ENCODE measurements at regions not wholly inside any gene's neighbourhood (a gene's known extent, or its start where the extent isn't known, plus 50 kb on each side); places are given as distances from the start of the nearest gene placed in this dataset.

- 90 to 95% methylated on average over 3 to 5 of the region's 5 CpGs for WGBS, 2 experiments (ENCODE audit: insufficient coverage in 1 of 2, insufficient read length in 1 of 2)
- Histone ChIP-seq H3K27me3 (ENCODE audit: control insufficient read depth, insufficient read depth, low read length, poor library complexity, severe bottlenecking) (no peaks in the 10 kb centered on the region), H3K9ac (ENCODE audit: extremely low read depth, low read length, poor library complexity, severe bottlenecking) (no peak overlapping the region), H3K9me3 (ENCODE audit: control insufficient read depth, low read length) (no peaks in the 10 kb centered on the region), H3K4me1 (ENCODE audit: control insufficient read depth, insufficient read depth, low read length) (no peaks in the 10 kb centered on the region), H3K36me3 (ENCODE audit: control insufficient read depth, insufficient read depth, low read length) (no peaks in the 10 kb centered on the region), H3K4me3 (ENCODE audit: low read length) (no peak overlapping the region), H3K27ac (ENCODE audit: low read depth, low read length) (no peak overlapping the region)
- no peak for TF ChIP-seq CTCF (conservative IDR thresholded peaks at IDR 0.05)
- no peak for DNase-seq
- H3K27me3 Mint-ChIP-seq (ENCODE audit: insufficient read depth) = peaks cover 4% of the 10 kb centered on the region
- H3K27ac Mint-ChIP-seq = no peak overlapping the region
- no peak overlapping the region for H3K4me3 Mint-ChIP-seq
- H3K4me1 Mint-ChIP-seq = peaks cover 5% of the 10 kb centered on the region
- no peaks in the 10 kb centered on the region for H3K36me3 Mint-ChIP-seq (ENCODE audit: low read depth)
- no peaks in the 10 kb centered on the region for H3K9me3 Mint-ChIP-seq
These were observed 181.5 kb upstream of the ZBED5 start for GRCh38 chr11:11039208-11039965.

GRCh38 chr11:11038782-11039181 is 180.9 kb upstream of the ZBED5 start:
- no peak overlapping the region for H3K4me3 Mint-ChIP-seq
- Histone ChIP-seq H3K9ac (ENCODE audit: extremely low read depth, low read length, poor library complexity, severe bottlenecking) (no peak overlapping the region), H3K9me3 (ENCODE audit: control insufficient read depth, low read length) (no peaks in the 10 kb centered on the region), H3K27me3 (ENCODE audit: control insufficient read depth, insufficient read depth, low read length, poor library complexity, severe bottlenecking) (no peaks in the 10 kb centered on the region), H3K4me3 (ENCODE audit: low read length) (no peak overlapping the region), H3K36me3 (ENCODE audit: control insufficient read depth, insufficient read depth, low read length) (no peaks in the 10 kb centered on the region), H3K27ac (ENCODE audit: low read depth, low read length) (no peak overlapping the region), H3K4me1 (ENCODE audit: control insufficient read depth, insufficient read depth, low read length) (no peaks in the 10 kb centered on the region)
- no peaks in the 10 kb centered on the region for H3K36me3 Mint-ChIP-seq (ENCODE audit: low read depth)
- no peak for TF ChIP-seq CTCF (conservative IDR thresholded peaks at IDR 0.05)
- DNase-seq = no peak
- WGBS, 2 experiments (ENCODE audit: insufficient coverage in 1 of 2, insufficient read length in 1 of 2) = 80% methylated on average over 3 of the region's 3 CpGs
- no peaks in the 10 kb centered on the region for H3K9me3 Mint-ChIP-seq
- peaks cover 4% of the 10 kb centered on the region for H3K27me3 Mint-ChIP-seq (ENCODE audit: insufficient read depth)
- peaks cover 6% of the 10 kb centered on the region for H3K4me1 Mint-ChIP-seq
- no peak overlapping the region for H3K27ac Mint-ChIP-seq

- H3K9me3 Mint-ChIP-seq = no peaks in the 10 kb centered on the region
- Histone ChIP-seq H3K4me1 (ENCODE audit: control insufficient read depth, insufficient read depth, low read length) (no peaks in the 10 kb centered on the region), H3K9me3 (ENCODE audit: control insufficient read depth, low read length) (no peaks in the 10 kb centered on the region), H3K9ac (ENCODE audit: extremely low read depth, low read length, poor library complexity, severe bottlenecking) (no peak overlapping the region), H3K36me3 (ENCODE audit: control insufficient read depth, insufficient read depth, low read length) (no peaks in the 10 kb centered on the region), H3K27me3 (ENCODE audit: control insufficient read depth, insufficient read depth, low read length, poor library complexity, severe bottlenecking) (no peaks in the 10 kb centered on the region), H3K27ac (ENCODE audit: low read depth, low read length) (no peak overlapping the region), H3K4me3 (ENCODE audit: low read length) (no peak overlapping the region)
- no peak for TF ChIP-seq CTCF (conservative IDR thresholded peaks at IDR 0.05)
- WGBS, 2 experiments (ENCODE audit: insufficient coverage in 1 of 2, insufficient read length in 1 of 2) = 90 to 95% methylated on average over 3 of the region's 3 CpGs
- H3K27ac Mint-ChIP-seq = no peak overlapping the region
- H3K36me3 Mint-ChIP-seq (ENCODE audit: low read depth) = no peaks in the 10 kb centered on the region
- peaks cover 4% of the 10 kb centered on the region for H3K27me3 Mint-ChIP-seq (ENCODE audit: insufficient read depth)
- no peak overlapping the region for H3K4me3 Mint-ChIP-seq
- H3K4me1 Mint-ChIP-seq = peaks cover 6% of the 10 kb centered on the region
- no peak for DNase-seq
These were observed 180.5 kb upstream of the ZBED5 start for GRCh38 chr11:11038352-11038751.
